A673 (cell line): ENCODE measurements at regions not wholly inside any gene's neighbourhood (a gene's known extent, or its start where the extent isn't known, plus 50 kb on each side); places are given as distances from the start of the nearest gene placed in this dataset.

Source experiments
- BruUV-seq: library from RNA; stranded (reverse); fragments of 400-500 nt; replicated peaks from 2 replicates; lab custom pipeline; 2021; lab: Mats Ljungman, UMichigan
- CTCF ChIA-PET: fragments of 300-600 bp; sonication (Branson Sonifier 250); formaldehyde crosslinking; loops from one replicate; lab custom pipeline; 2022; ENCODE audit warnings: antibody characterized with exemption; lab: Charles Lee
- POLR2A ChIA-PET: fragments of 300-600 bp; sonication (Branson Sonifier 250); formaldehyde crosslinking; loops from one replicate; lab custom pipeline; 2022; ENCODE audit warnings: antibody characterized with exemption; ENCODE audit not compliant: low non-redundant PET; lab: Charles Lee
- DNase-seq: peaks from one replicate; pipeline ENCODE4 v3.0.0-alpha.2; 2015; ENCODE audit warnings: low spot score
- H3K27ac ChIP-seq: fragments of 200-600 bp; sonication (generic); 2 replicates; pipeline ENCODE4 v1.5.1; 2016; ENCODE audit warnings: mixed run types, low read depth, mild to moderate bottlenecking, mixed read lengths, antibody characterized with exemption, low read length; ENCODE audit not compliant: poor library complexity, severe bottlenecking
- H3K27me3 ChIP-seq: fragments of 200-600 bp; sonication (generic); replicated peaks from 2 replicates; pipeline ENCODE4 v1.6.1; 2017; ENCODE audit warnings: mixed run types, low read depth, mild to moderate bottlenecking, mixed read lengths, antibody characterized with exemption, low read length; ENCODE audit not compliant: insufficient read depth, poor library complexity
- H3K36me3 ChIP-seq: fragments of 200-600 bp; sonication (generic); 2 replicates; pipeline ENCODE4 v1.6.1; 2016; ENCODE audit warnings: mixed run types, mild to moderate bottlenecking, mixed read lengths, antibody characterized with exemption, low read length; ENCODE audit not compliant: insufficient read depth, poor library complexity, severe bottlenecking
- H3K4me1 ChIP-seq: fragments of 200-600 bp; sonication (generic); 2 replicates; pipeline ENCODE4 v1.6.1; 2017; ENCODE audit warnings: mixed run types, mild to moderate bottlenecking, mixed read lengths, antibody characterized with exemption, low read length; ENCODE audit not compliant: insufficient read depth, poor library complexity, severe bottlenecking
- H3K4me3 ChIP-seq: fragments of 200-600 bp; sonication (generic); 2 replicates; pipeline ENCODE4 v1.5.1; 2016; ENCODE audit warnings: low read depth, mixed run types, mild to moderate bottlenecking, mixed read lengths, low read length; ENCODE audit not compliant: poor library complexity, severe bottlenecking
- H3K9me3 ChIP-seq: fragments of 200-600 bp; sonication (generic); 2 replicates; pipeline ENCODE4 v1.6.1; 2016; ENCODE audit warnings: mixed run types, low read depth, mild to moderate bottlenecking, mixed read lengths, antibody characterized with exemption, low read length; ENCODE audit not compliant: poor library complexity, severe bottlenecking
- CTCF ChIP-seq: fragments of 300-800, 200-600 bp; sonication (generic); conservative IDR thresholded peaks from 2 replicates; pipeline ENCODE4 v1.5.1; 2017; ENCODE audit warnings: low read depth, mild to moderate bottlenecking, antibody characterized with exemption, low read length, moderate library complexity, mixed read lengths
- EZH2 ChIP-seq: fragments of 200-600 bp; sonication (generic); IDR thresholded peaks from 2 replicates; pipeline ENCODE4 v1.6.1; 2017; ENCODE audit warnings: borderline replicate concordance, low read depth, mild to moderate bottlenecking, mixed read lengths, antibody characterized with exemption, low read length; ENCODE audit not compliant: poor library complexity, severe bottlenecking
- intact Hi-C: fragments of 100-400 bp; cut with micrococcal nuclease; formaldehyde crosslinking; loops from one replicate; pipeline ENCODE4 v1.10.0; 2022; ENCODE audit not compliant: unreplicated experiment

GRCh38 chrX:111008126-111008525, 87.9 kb upstream of the PAK3 start:
- H3K4me3 ChIP-seq, result no peak overlapping the region
- no peaks in the 10 kb centered on the region for H3K4me1 ChIP-seq
- TF ChIP-seq EZH2, result no peak
- no peak for TF ChIP-seq CTCF
- no peak overlapping the region for H3K27ac ChIP-seq
- ChIA-PET CTCF (no interaction called here), POLR2A (no interaction called here)
- BruUV-seq, result no TSS peak
- intact Hi-C loops, result no loop called here
- no peaks in the 10 kb centered on the region for H3K9me3 ChIP-seq
- H3K36me3 ChIP-seq, result no peaks in the 10 kb centered on the region
- peaks cover 19% of the 10 kb centered on the region for H3K27me3 ChIP-seq
- DNase-seq, result no peak

- TF ChIP-seq CTCF (no peak), EZH2 (no peak)
- Histone ChIP-seq H3K27ac (no peak overlapping the region), H3K27me3 (peaks cover 19% of the 10 kb centered on the region), H3K9me3 (no peaks in the 10 kb centered on the region), H3K4me1 (no peaks in the 10 kb centered on the region), H3K4me3 (no peak overlapping the region), H3K36me3 (no peaks in the 10 kb centered on the region)
- intact Hi-C loops, result no loop called here
- POLR2A ChIA-PET, result no interaction called here
- CTCF ChIA-PET, result no interaction called here
- BruUV-seq, result no TSS peak
- no peak for DNase-seq
Measured at GRCh38 chrX:111007238-111007637, 88.8 kb upstream of the PAK3 start.

GRCh38 chrX:111006116-111006515, 89.9 kb upstream of the PAK3 start:
- H3K36me3 ChIP-seq, result no peaks in the 10 kb centered on the region
- intact Hi-C loops, result no loop called here
- no peaks in the 10 kb centered on the region for H3K9me3 ChIP-seq
- CTCF ChIA-PET, result no interaction called here
- H3K27me3 ChIP-seq, result peaks cover 19% of the 10 kb centered on the region
- no peak overlapping the region for H3K4me3 ChIP-seq
- DNase-seq, result no peak
- BruUV-seq, result no TSS peak
- H3K4me1 ChIP-seq, result no peaks in the 10 kb centered on the region
- POLR2A ChIA-PET, result no interaction called here
- no peak overlapping the region for H3K27ac ChIP-seq
- TF ChIP-seq EZH2 (no peak), CTCF (no peak)
